ENCODE measurements at regions not wholly inside any gene's neighbourhood (a gene's known extent, or its start where the extent isn't known, plus 50 kb on each side); places are given as distances from the start of the nearest gene placed in this dataset.
"Not testable (repeated sequence)": the region's sequence is repeated elsewhere in the genome, so short reads cannot be mapped to it uniquely, and the experiment has no call there.

DNA sequence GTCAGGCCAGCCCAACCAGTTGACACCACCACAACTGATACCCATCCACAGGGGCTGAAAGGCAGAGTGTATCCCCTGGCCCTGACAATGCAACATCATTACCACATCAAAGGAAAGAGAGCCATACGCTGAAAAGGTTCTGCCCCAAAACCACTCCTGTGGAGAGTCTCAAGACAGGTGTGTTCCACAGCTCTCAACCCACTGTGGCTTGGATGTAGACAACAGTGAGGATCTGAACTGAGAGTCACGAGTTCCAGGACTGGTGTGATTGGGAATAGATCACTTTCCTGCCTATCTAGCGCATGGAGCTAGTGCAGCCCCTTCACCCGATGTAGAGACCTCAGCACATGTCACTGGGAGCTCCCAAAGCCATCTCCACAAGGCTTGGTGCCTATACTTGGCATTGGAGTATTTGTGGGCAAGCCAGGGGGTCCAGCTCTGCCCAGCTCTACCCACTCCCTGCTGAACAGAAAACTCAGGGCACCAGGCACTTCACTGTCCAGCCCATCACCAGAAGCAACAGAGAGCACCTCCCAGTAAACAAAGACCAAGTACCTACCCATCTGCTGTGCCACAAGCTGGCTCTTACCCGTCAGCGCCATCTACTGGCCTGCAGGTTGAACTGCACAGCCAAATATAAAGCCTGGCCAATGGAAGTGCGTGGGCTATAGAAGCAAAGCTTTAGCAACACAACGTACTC is 579.5 kb downstream of the UQCRFS1 start:
- in situ Hi-C loops (cut with HindIII; ENCODE audit: low sequenced_read_pairs): no loop called here
- TF ChIP-seq, protein P1, sequence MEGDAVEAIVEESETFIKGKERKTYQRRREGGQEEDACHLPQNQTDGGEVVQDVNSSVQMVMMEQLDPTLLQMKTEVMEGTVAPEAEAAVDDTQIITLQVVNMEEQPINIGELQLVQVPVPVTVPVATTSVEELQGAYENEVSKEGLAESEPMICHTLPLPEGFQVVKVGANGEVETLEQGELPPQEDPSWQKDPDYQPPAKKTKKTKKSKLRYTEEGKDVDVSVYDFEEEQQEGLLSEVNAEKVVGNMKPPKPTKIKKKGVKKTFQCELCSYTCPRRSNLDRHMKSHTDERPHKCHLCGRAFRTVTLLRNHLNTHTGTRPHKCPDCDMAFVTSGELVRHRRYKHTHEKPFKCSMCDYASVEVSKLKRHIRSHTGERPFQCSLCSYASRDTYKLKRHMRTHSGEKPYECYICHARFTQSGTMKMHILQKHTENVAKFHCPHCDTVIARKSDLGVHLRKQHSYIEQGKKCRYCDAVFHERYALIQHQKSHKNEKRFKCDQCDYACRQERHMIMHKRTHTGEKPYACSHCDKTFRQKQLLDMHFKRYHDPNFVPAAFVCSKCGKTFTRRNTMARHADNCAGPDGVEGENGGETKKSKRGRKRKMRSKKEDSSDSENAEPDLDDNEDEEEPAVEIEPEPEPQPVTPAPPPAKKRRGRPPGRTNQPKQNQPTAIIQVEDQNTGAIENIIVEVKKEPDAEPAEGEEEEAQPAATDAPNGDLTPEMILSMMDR (IDR thresholded peaks at IDR 0.05; ENCODE audit: low read depth, low read length): peak; percentile 68
- H3K4me3 ChIP-seq (ENCODE audit: low read depth, low read length): no peak overlapping the region
- peak; percentile 16 for DNase-seq (ENCODE audit: low read depth, low spot score)

DNA sequence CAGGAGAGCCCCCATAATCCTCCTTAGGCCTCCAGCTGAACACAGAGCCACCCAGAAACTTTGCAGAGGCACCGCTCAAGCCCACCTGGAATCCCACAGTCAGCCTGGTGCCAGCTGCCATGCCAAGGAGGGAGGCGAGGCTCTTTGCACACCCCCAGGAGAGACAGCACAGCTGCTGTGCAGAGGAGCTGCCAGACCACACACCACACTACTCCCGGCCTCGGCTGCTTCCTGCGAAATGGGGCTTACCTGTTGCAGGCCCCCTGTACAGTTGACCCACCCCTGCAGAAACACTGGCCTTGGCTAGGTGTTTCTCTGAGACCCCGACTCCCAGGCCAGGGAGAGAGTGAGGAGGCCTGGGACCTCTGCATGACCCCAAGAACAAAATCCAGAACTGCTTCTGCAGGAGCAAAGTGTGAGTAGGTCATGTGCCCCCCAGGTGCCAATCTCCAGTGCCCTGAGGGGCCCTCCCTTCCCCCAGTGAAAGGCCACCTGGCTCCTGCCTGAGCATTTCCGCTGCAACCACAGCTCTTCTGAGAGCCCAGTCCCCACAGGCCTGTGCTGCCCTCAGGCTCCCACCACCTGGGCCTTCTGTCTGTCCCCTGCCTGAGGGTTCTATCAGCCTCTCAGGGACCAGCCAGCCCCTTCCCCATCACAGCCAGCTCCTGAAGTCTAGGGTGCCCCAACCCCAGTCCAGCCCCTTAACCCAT is 580.4 kb downstream of the UQCRFS1 start:
- H3K4me3 ChIP-seq (ENCODE audit: low read depth, low read length): no peak overlapping the region
- TF ChIP-seq, protein P1 (IDR thresholded peaks at IDR 0.05; ENCODE audit: low read depth, low read length): no peak
- in situ Hi-C loops (cut with HindIII; ENCODE audit: low sequenced_read_pairs): no loop called here
- no peak for DNase-seq (ENCODE audit: low read depth, low spot score)

DNA sequence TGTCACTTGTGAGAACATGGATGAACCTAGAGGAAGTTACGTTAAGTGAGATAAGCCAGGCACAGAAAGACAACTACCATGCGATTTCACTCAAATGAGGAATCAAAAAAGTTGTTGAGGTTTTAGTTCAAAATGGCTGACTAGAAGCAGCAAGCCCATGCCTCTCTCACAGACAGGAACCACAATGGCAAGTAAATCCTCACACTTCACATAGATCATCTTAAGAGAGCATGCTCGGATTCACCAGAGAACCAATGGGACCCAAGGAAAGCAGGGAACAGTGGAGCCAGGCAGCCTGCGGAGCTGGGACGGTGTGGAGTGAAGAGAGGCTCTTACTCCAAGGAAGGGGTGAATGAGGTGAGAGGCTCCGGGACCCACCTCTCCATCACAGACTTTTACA is 581.0 kb downstream of the UQCRFS1 start:
- DNase-seq (ENCODE audit: low read depth, low spot score): no peak
- H3K4me3 ChIP-seq (ENCODE audit: low read depth, low read length): no peak overlapping the region
- TF ChIP-seq, protein P1 (IDR thresholded peaks at IDR 0.05; ENCODE audit: low read depth, low read length): no peak
- in situ Hi-C loops (cut with HindIII; ENCODE audit: low sequenced_read_pairs): no loop called here

DNA sequence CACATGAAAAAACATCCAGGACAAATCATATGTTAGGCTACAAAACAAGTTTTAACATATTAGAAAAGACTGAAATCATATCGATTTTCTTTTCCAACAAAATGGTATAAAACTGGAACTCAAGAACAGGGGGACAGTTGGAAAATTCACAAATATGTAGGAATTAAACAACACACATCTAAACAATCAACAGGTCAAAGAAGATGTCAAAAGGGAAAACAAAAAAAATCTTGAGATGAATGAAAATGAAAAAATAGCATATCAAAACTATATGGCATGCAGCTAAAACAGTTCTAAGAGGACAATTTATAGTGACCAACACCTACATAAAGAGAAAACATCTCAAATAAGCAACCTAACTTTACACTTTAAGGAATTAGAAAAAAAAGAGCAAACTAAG is 585.3 kb downstream of the UQCRFS1 start:
- in situ Hi-C loops (cut with HindIII; ENCODE audit: low sequenced_read_pairs): no loop called here
- TF ChIP-seq, protein P1 (IDR thresholded peaks at IDR 0.05; ENCODE audit: low read depth, low read length): no peak
- no peak overlapping the region for H3K4me3 ChIP-seq (ENCODE audit: low read depth, low read length)
- no peak for DNase-seq (ENCODE audit: low read depth, low spot score)

DNA sequence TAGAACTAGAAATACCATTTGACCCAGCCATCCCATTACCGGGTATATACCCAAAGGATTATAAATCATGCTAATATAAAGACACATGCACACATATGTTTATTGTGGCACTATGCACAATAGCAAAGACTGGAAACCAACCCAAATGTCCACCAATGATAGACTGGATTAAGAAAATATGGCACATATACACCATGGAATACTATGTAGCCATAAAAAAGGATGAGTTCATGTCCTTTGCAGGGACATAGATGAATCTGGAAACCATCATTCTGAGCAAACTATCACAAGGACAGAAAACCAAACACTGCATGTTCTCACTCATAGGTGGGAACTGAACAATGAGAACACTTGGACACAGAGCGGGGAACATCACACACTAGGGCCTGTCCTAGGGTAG is 586.5 kb downstream of the UQCRFS1 start:
- in situ Hi-C loops (cut with HindIII; ENCODE audit: low sequenced_read_pairs); DNase-seq (ENCODE audit: low read depth, low spot score); H3K4me3 ChIP-seq (ENCODE audit: low read depth, low read length): not testable (repeated sequence)

DNA sequence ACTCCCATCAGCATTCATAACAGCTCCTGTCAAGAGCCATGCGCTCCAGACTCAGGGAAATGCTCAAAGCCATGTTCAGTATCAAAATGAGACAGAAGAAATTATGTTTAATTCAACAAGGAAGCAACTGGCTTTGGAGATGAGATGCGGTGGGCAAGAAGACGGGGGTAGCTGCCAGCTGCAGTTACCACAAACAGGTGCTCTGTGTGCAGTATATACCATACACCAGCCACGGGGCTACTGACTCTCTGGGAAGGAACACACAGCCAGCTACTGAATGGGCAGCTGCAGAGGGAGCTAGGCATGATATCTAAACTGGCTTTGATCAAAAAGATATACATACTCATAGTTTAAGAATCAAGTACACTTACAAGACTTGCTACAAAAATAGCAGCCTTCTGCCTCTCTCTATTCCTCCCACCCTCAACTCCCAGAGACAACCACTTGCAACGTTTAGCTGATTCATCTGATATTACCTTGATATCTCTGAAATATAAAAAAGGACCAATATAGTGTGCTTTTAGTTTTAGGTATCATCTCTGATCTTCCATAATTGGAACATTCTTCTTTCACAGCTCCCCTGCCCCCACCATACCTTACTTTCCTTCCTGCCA is 593.0 kb downstream of the UQCRFS1 start:
- TF ChIP-seq, protein P1 (IDR thresholded peaks at IDR 0.05; ENCODE audit: low read depth, low read length): no peak
- in situ Hi-C loops (cut with HindIII; ENCODE audit: low sequenced_read_pairs): no loop called here
- H3K4me3 ChIP-seq (ENCODE audit: low read depth, low read length): no peak overlapping the region
- DNase-seq (ENCODE audit: low read depth, low spot score): no peak

DNA sequence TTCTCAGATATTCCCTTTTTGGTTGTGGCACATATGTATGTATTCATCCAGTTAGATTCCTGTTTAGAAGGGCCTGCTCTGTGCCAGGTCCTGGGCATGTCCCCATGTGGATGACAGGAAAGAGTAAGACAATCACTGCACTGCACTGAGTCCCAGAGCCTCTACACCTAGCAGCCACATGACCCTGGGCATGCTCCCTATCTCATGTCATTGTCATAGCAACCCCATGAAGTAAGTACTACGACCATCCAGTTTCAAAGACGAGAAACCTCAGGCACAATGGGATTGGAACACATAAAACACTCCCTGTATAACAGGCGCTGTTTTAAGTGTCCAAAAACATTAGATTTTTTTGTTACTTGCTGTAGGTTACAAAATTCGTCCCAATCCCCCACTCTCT is 594.4 kb downstream of the UQCRFS1 start:
- TF ChIP-seq, protein P1 (IDR thresholded peaks at IDR 0.05; ENCODE audit: low read depth, low read length): no peak
- DNase-seq (ENCODE audit: low read depth, low spot score): no peak
- in situ Hi-C loops (cut with HindIII; ENCODE audit: low sequenced_read_pairs): no loop called here
- H3K4me3 ChIP-seq (ENCODE audit: low read depth, low read length): no peak overlapping the region

Data from astrocyte of the spinal cord (primary cell).